NB4 (cell line): ENCODE measurements at regions not wholly inside any gene's neighbourhood (a gene's known extent, or its start where the extent isn't known, plus 50 kb on each side); places are given as distances from the start of the nearest gene placed in this dataset.
"Not testable (repeated sequence)": the region's sequence is repeated elsewhere in the genome, so short reads cannot be mapped to it uniquely, and the experiment has no call there.

ENCODE experiments used
- CTCF ChIP-seq: IDR thresholded peaks from one replicate; pipeline ENCODE4 v1.5.1; 2012; ENCODE audit warnings: low read depth, low read length
- POLR2A ChIP-seq: IDR thresholded peaks from 2 replicates; pipeline ENCODE4 v1.6.1; 2011; ENCODE audit warnings: mild to moderate bottlenecking; ENCODE audit not compliant: insufficient read length; ENCODE audit errors: extremely low read depth
- TF ChIP-seq, protein P1 (sequence below): IDR thresholded peaks from 2 replicates; pipeline ENCODE4 v1.6.1; 2011; ENCODE audit warnings: low read depth, low read length

DNA sequence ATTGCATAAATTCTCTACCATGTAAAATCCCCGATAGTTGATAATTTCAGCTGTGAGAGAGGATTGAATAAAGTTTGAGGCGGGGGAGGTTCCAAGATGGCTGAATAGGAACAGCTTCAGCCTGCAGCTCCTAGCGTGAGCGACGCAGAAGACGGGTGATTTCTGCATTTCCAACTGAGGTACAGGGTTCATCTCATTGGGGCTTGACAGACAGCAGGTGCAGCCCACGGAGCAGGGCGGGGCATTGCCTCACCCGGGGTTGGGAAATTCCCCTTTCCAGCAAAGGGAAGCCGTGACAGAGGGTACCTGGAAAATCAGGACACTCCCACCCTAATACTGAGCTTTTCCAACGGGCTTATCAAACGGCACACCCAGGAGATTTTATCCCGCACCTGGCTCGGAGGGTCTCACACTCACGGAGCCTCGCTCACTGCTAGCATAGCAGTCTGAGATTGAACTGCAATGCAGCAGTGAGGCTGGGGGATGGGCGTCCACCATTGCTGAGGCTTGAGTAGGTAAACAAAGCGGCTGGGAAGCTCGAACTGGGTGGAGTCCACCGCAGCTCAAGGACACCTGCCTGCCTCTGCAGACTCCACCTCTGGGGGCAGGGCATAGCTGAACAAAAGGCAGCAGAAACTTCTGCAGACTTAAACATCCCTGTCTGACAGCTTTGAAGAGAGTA is 1261.6 kb upstream of the DDX18 start:
- TF ChIP-seq CTCF, POLR2A: not testable (repeated sequence)
- TF ChIP-seq, protein P1, sequence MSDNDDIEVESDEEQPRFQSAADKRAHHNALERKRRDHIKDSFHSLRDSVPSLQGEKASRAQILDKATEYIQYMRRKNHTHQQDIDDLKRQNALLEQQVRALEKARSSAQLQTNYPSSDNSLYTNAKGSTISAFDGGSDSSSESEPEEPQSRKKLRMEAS: not testable (repeated sequence)
